Astrocyte (in vitro differentiated cells and primary cell): ENCODE measurements at regions not wholly inside any gene's neighbourhood (a gene's known extent, or its start where the extent isn't known, plus 50 kb on each side); places are given as distances from the start of the nearest gene placed in this dataset.

ENCODE experiments used
- DNase-seq: peaks from one replicate; pipeline ENCODE4 v3.0.0-alpha.2; 2010; ENCODE audit warnings: low read depth
- FAIRE-seq: peaks from 2 replicates; lab custom pipeline; 2011; peaks lifted over from hg19 to GRCh38; lab: Jason Lieb, UNC
- H2AFZ ChIP-seq: 2 replicates; pipeline ENCODE4 v1.6.0; 2012; ENCODE audit warnings: low read depth, low read length, inconsistent platforms
- H3K27ac ChIP-seq: 2 replicates; pipeline ENCODE4 v1.5.1; 2011; ENCODE audit warnings: low read depth, low read length, inconsistent platforms
- H3K27me3 ChIP-seq: 2 replicates; pipeline ENCODE4 v1.6.0; 2011; ENCODE audit warnings: low read length, inconsistent platforms; ENCODE audit not compliant: insufficient read depth
- H3K36me3 ChIP-seq: 2 replicates; pipeline ENCODE4 v1.5.1; 2011; ENCODE audit warnings: low read length, inconsistent platforms; ENCODE audit not compliant: insufficient read depth
- H3K4me1 ChIP-seq: 2 replicates; pipeline ENCODE4 v1.5.1; 2011; ENCODE audit warnings: low read length, inconsistent platforms; ENCODE audit not compliant: insufficient read depth
- H3K4me2 ChIP-seq: 2 replicates; pipeline ENCODE4 v1.6.0; 2012; ENCODE audit warnings: low read length, inconsistent platforms
- H3K4me3 ChIP-seq: 2 replicates; pipeline ENCODE4 v1.5.1; 2011; ENCODE audit warnings: low read depth, mild to moderate bottlenecking, low read length, inconsistent platforms; ENCODE audit not compliant: insufficient read depth
- H3K79me2 ChIP-seq: 2 replicates; pipeline ENCODE4 v1.6.0; 2012; ENCODE audit warnings: mild to moderate bottlenecking, low read length, inconsistent platforms; ENCODE audit not compliant: insufficient read depth
- H3K9ac ChIP-seq: 2 replicates; pipeline ENCODE4 v1.6.0; 2012; ENCODE audit warnings: mild to moderate bottlenecking, low read length, inconsistent platforms
- H3K9me3 ChIP-seq: 2 replicates; pipeline ENCODE4 v1.5.1; 2012; ENCODE audit warnings: low read depth, mild to moderate bottlenecking, low read length, inconsistent platforms; ENCODE audit not compliant: insufficient read depth
- H4K20me1 ChIP-seq: 2 replicates; pipeline ENCODE4 v1.6.0; 2012; ENCODE audit warnings: low read length, inconsistent platforms; ENCODE audit not compliant: insufficient read depth
- H3K27ac Mint-ChIP-seq: one replicate; pipeline ENCODE4 v1.8.0; 2021; ENCODE audit warnings: mild to moderate bottlenecking, mixed read lengths; ENCODE audit not compliant: unreplicated experiment
- H3K27me3 Mint-ChIP-seq: one replicate; pipeline ENCODE4 v1.8.0; 2021; ENCODE audit warnings: low read depth, mixed read lengths; ENCODE audit not compliant: unreplicated experiment
- H3K36me3 Mint-ChIP-seq: one replicate; pipeline ENCODE4 v1.8.0; 2021; ENCODE audit warnings: low read depth, mixed read lengths; ENCODE audit not compliant: unreplicated experiment
- H3K4me1 Mint-ChIP-seq: one replicate; pipeline ENCODE4 v1.8.0; 2021; ENCODE audit warnings: low read depth, mixed read lengths; ENCODE audit not compliant: unreplicated experiment
- H3K4me3 Mint-ChIP-seq: one replicate; pipeline ENCODE4 v1.8.0; 2021; ENCODE audit warnings: mild to moderate bottlenecking, moderate library complexity, mixed read lengths; ENCODE audit not compliant: unreplicated experiment
- H3K9me3 Mint-ChIP-seq: one replicate; pipeline ENCODE4 v1.8.0; 2021; ENCODE audit warnings: mild to moderate bottlenecking, mixed read lengths; ENCODE audit not compliant: unreplicated experiment
- CTCF ChIP-seq: IDR thresholded peaks from 2 replicates; pipeline ENCODE4 v1.5.1; 2011; ENCODE audit warnings: low read depth, mild to moderate bottlenecking, inconsistent platforms, low read length, moderate library complexity; ENCODE audit not compliant: insufficient read depth
- EZH2 ChIP-seq: IDR thresholded peaks from 2 replicates; pipeline ENCODE4 v1.6.1; 2012; ENCODE audit warnings: mild to moderate bottlenecking, low read length, inconsistent platforms; ENCODE audit not compliant: insufficient read depth

- no peak for DNase-seq
- no peak overlapping the region for H2AFZ ChIP-seq
Measured at GRCh38 chr18:30684825-30685481, 357.6 kb downstream of the DSC3 start.

DNA sequence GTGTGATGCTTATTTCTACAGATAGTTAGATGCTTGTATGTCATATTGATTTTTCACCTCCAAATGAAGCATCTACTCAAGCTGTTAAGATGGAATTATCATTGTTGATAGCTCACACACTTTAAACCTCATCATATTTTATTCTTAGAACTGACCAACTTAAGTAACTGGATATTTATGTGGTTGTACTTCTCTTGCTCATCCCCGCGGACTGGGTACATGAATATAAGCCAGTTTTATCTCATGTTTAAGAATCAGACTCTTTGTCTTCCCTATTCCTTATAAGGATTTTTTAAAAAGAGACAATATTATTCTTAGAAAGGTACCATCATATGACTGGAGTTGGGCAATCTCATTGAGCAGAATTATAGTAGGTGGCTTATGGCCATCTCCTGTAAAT lies 358.7 kb downstream of the DSC3 start:
- no peaks in the 10 kb centered on the region for H4K20me1 ChIP-seq
- DNase-seq (no peak), FAIRE-seq (no peak)
- H2AFZ ChIP-seq, result no peak overlapping the region
- no peaks in the 10 kb centered on the region for H3K27me3 ChIP-seq
- Mint-ChIP-seq H3K27me3 (no peaks in the 10 kb centered on the region), H3K4me1 (no peaks in the 10 kb centered on the region), H3K9me3 (peaks cover 4% of the 10 kb centered on the region), H3K36me3 (no peaks in the 10 kb centered on the region), H3K27ac (no peak overlapping the region), H3K4me3 (no peak overlapping the region)
- no peak overlapping the region for H3K9ac ChIP-seq
- TF ChIP-seq EZH2 (no peak), CTCF (no peak)
- H3K4me3 ChIP-seq, result no peak overlapping the region
- no peaks in the 10 kb centered on the region for H3K4me1 ChIP-seq
- H3K4me2 ChIP-seq, result no peak overlapping the region
- H3K27ac ChIP-seq, result no peak overlapping the region
- H3K9me3 ChIP-seq, result no peaks in the 10 kb centered on the region
- H3K79me2 ChIP-seq, result no peaks in the 10 kb centered on the region
- no peaks in the 10 kb centered on the region for H3K36me3 ChIP-seq

More at GRCh38 chr18:30684825-30685481, 357.6 kb downstream of the DSC3 start:
- Mint-ChIP-seq H3K4me3 (no peak overlapping the region), H3K27me3 (no peaks in the 10 kb centered on the region), H3K9me3 (peaks cover 4% of the 10 kb centered on the region), H3K36me3 (no peaks in the 10 kb centered on the region), H3K4me1 (no peaks in the 10 kb centered on the region), H3K27ac (no peak overlapping the region)
- H3K36me3 ChIP-seq, result no peaks in the 10 kb centered on the region
- no peaks in the 10 kb centered on the region for H3K9me3 ChIP-seq
- no peak overlapping the region for H3K9ac ChIP-seq
- no peak overlapping the region for H3K27ac ChIP-seq
- H3K4me3 ChIP-seq, result no peak overlapping the region
- TF ChIP-seq EZH2 (no peak), CTCF (no peak)
- H3K4me1 ChIP-seq, result no peaks in the 10 kb centered on the region
- H4K20me1 ChIP-seq, result no peaks in the 10 kb centered on the region
- H3K4me2 ChIP-seq, result no peak overlapping the region
- no peaks in the 10 kb centered on the region for H3K79me2 ChIP-seq
- no peak for FAIRE-seq
- no peaks in the 10 kb centered on the region for H3K27me3 ChIP-seq

DNA sequence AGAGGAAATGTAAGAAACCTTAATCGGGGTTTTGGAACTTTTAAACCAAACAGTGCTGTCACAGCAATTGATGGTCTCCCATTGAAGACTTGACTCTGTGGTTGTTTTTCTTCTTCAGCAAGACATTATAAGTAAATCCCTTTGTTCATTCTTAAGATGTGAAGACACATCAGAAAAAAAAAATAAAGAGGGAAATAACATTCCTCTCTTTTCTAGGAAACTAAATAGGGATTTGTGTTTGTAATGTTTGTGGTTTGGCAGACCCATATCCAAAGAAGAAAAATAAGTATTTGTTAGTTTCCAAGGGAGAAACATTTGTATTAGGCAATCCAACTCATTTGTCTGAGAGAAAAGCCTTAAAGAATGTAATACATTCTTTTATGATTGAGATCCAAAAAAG lies 359.9 kb downstream of the DSC3 start:
- no peak for FAIRE-seq
- Mint-ChIP-seq H3K4me1 (no peaks in the 10 kb centered on the region), H3K27ac (no peak overlapping the region), H3K27me3 (no peaks in the 10 kb centered on the region), H3K9me3 (no peaks in the 10 kb centered on the region), H3K36me3 (no peaks in the 10 kb centered on the region), H3K4me3 (no peak overlapping the region)
- no peaks in the 10 kb centered on the region for H3K9me3 ChIP-seq
- peak; percentile 9 for DNase-seq
- no peaks in the 10 kb centered on the region for H3K36me3 ChIP-seq
- TF ChIP-seq EZH2, result no peak
- no peak for TF ChIP-seq CTCF
- no peaks in the 10 kb centered on the region for H4K20me1 ChIP-seq
- no peaks in the 10 kb centered on the region for H3K79me2 ChIP-seq
- H2AFZ ChIP-seq, result no peak overlapping the region
- H3K27ac ChIP-seq, result no peak overlapping the region
- no peak overlapping the region for H3K4me2 ChIP-seq
- H3K27me3 ChIP-seq, result no peaks in the 10 kb centered on the region
- H3K9ac ChIP-seq, result no peak overlapping the region
- H3K4me1 ChIP-seq, result no peaks in the 10 kb centered on the region
- H3K4me3 ChIP-seq, result no peak overlapping the region
